ENCODE measurements at regions not wholly inside any gene's neighbourhood (a gene's known extent, or its start where the extent isn't known, plus 50 kb on each side); places are given as distances from the start of the nearest gene placed in this dataset.

GRCh38 chr11:82676483-82677094 is 57.1 kb downstream of the FAM181B start:
- no peak for DNase-seq

- no peak for DNase-seq
These were observed 57.8 kb downstream of the FAM181B start for GRCh38 chr11:82675838-82676237.

- DNase-seq: no peak
These were observed 60.0 kb downstream of the FAM181B start for GRCh38 chr11:82673631-82674030.

GRCh38 chr11:82671451-82671850 is 62.2 kb downstream of the FAM181B start:
- DNase-seq: no peak

GRCh38 chr11:82663535-82663934 is 70.1 kb downstream of the FAM181B start:
- DNase-seq: no peak

- no peak for DNase-seq
These were observed 79.9 kb downstream of the FAM181B start for GRCh38 chr11:82653752-82654151.

GRCh38 chr11:82639251-82639650 is 94.4 kb downstream of the FAM181B start:
- no peak for DNase-seq

GRCh38 chr11:82636615-82637014 is 97.0 kb downstream of the FAM181B start:
- DNase-seq: no peak

GRCh38 chr11:82634091-82634490 is 99.6 kb downstream of the FAM181B start:
- DNase-seq: no peak

GRCh38 chr11:82631722-82632630 is 101.7 kb downstream of the FAM181B start:
- DNase-seq: no peak

GRCh38 chr11:82610671-82611070 is 123.0 kb downstream of the FAM181B start:
- DNase-seq: no peak

GRCh38 chr11:82606738-82607137 is 126.9 kb downstream of the FAM181B start:
- DNase-seq: no peak

- no peak for DNase-seq
These were observed 132.0 kb downstream of the FAM181B start for GRCh38 chr11:82601711-82602110.

GRCh38 chr11:82599836-82600235 is 133.8 kb downstream of the FAM181B start:
- DNase-seq: no peak

- no peak for DNase-seq
These were observed 147.1 kb downstream of the FAM181B start for GRCh38 chr11:82586581-82586980.

GRCh38 chr11:82577246-82577645 is 156.4 kb downstream of the FAM181B start:
- DNase-seq: no peak

GRCh38 chr11:82560836-82561235 is 172.8 kb downstream of the FAM181B start:
- DNase-seq: no peak

GRCh38 chr11:82559609-82560008 is 174.1 kb downstream of the FAM181B start:
- DNase-seq: no peak

- DNase-seq: no peak
These were observed 176.4 kb downstream of the FAM181B start for GRCh38 chr11:82557274-82557673.

GRCh38 chr11:82556210-82556609 is 177.5 kb downstream of the FAM181B start:
- DNase-seq: no peak

- DNase-seq: no peak
These were observed 186.8 kb downstream of the FAM181B start for GRCh38 chr11:82546661-82547557.

- DNase-seq: no peak
These were observed 194.0 kb downstream of the FAM181B start for GRCh38 chr11:82539669-82540068.

- no peak for DNase-seq
These were observed 197.0 kb downstream of the FAM181B start for GRCh38 chr11:82536706-82537105.
